HG03280 (cell line): ENCODE measurements at regions not wholly inside any gene's neighbourhood (a gene's known extent, or its start where the extent isn't known, plus 50 kb on each side); places are given as distances from the start of the nearest gene placed in this dataset.
A peak's percentile ranks its signal among the peaks of the same experiment; 100 is the strongest.

Source experiments
- ATAC-seq: cut with Tn5 transposase; IDR thresholded peaks from one replicate; pipeline ENCODE4 v1.9.1; 2021; ENCODE audit warnings: mild to moderate bottlenecking, moderate library complexity; ENCODE audit not compliant: unreplicated experiment

DNA sequence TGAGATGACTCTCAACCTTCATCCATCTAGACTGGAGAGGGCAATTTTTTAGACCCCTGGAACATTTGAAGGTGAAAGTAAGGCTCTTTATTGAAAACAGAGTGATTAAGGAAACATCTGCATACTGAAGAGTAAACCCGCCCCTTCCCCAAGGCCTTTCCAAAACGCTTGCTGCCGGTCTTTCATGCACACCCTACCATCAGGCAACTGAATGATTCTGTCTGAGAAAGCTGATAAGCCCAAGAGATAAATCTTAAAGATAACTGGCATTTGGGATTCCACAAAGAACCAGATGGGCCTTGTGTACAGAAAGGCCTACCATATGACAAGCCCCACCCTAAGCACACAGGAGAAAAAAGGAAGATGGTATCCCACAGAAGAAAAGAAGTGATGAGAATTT, 54.4 kb upstream of the PIK3R1 start:
- no peak for ATAC-seq

- no peak for ATAC-seq
Observed at GRCh38 chr5:68159224-68159951, 56.2 kb upstream of the PIK3R1 start.

DNA sequence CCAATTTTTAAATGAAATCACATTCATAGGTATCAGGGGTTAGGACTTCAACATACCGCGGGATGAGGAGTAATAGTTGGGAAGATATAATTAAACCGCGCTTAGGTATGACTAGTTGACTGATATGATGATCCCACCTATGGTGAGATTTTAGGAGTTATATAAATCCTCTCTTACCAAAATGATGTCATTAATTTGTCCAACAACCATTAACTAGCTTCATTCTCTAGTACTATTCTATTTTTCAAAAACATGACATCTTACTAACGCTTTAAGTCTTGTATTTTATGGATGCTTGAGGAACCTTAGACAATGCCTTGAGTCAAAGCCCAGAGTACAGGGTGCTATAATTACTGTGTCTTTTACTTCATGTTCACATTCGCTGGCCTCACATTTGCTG, 59.6 kb upstream of the PIK3R1 start:
- ATAC-seq, result no peak

- ATAC-seq, result no peak
Observed at GRCh38 chr5:68154119-68154857, 61.3 kb upstream of the PIK3R1 start.

- no peak for ATAC-seq
Observed at GRCh38 chr5:68151812-68152211, 63.7 kb upstream of the PIK3R1 start.

DNA sequence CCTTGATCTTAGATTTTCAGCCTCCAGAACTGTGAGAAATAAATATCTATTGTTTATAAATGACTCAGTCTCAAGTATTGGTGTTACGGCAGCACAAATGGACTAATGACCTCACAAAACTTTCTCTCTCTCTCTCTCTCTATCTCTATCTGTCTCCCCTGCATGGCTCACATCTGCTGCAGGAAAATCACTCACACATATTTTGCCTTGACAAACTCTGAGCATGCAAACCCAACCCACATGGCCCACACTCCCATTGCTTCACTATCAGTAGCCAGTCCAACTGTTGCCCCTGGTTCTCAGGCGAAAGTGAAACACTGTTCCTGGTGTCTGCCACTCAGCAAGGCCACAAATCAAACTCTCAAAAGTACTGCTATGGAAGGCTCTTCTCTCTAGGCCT, 66.4 kb upstream of the PIK3R1 start:
- ATAC-seq, result peak; percentile 49

GRCh38 chr5:68148096-68148495, 67.5 kb upstream of the PIK3R1 start:
- ATAC-seq, result no peak

DNA sequence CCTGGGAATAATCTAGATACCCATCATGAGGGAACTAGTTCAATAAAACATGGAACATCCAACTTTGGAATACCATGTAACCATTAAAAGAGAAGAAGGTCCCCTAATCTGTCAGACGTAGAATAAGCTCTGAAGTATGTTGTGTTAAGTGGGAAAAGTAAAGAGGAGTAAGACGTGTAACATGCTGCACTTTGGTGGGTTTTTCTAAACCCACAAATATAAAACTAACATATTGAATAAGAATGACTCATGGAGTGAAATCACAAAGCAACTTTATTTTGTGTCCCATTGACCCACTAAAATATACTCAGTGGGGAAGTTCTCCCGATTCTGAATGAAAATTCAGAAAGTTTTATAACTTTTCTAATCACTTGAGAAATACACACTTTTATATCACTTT, 67.9 kb upstream of the PIK3R1 start:
- no peak for ATAC-seq

- ATAC-seq, result peak; percentile 47
Observed at GRCh38 chr5:68141494-68141893, 74.1 kb upstream of the PIK3R1 start.

- peak; percentile 47 for ATAC-seq
Observed at GRCh38 chr5:68140763-68141162, 74.8 kb upstream of the PIK3R1 start.

GRCh38 chr5:68139611-68140441, 75.7 kb upstream of the PIK3R1 start:
- ATAC-seq, result no peak

DNA sequence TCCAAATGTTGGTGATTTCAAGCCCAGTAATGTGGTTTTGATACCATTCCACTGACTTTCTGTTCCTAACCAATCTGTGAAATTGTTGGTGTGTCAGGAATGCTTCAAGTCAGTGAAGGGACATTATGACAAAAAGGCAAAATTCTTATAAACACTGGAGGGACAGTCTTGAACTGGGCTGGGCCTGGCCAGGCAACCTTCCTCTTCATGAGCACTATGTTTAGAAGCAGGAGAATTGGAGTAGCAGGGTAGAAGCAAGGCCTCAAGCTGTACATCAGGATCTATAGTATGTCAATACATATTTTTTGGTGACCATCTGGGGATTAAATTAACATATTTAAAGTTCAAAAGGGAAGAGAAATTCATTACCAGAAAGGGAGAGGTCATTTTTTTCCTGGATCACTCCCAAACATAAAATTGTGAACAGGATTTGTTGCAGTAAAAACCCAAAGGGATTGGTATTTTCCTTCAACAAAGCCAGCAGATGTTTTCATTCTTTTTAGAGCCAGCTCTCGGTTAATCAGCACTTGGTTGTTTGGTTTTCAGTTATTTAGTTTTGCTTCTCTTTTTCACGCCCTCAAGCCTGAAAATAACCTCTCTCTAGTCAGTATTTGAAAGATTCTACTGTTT, 77.9 kb upstream of the PIK3R1 start:
- no peak for ATAC-seq

DNA sequence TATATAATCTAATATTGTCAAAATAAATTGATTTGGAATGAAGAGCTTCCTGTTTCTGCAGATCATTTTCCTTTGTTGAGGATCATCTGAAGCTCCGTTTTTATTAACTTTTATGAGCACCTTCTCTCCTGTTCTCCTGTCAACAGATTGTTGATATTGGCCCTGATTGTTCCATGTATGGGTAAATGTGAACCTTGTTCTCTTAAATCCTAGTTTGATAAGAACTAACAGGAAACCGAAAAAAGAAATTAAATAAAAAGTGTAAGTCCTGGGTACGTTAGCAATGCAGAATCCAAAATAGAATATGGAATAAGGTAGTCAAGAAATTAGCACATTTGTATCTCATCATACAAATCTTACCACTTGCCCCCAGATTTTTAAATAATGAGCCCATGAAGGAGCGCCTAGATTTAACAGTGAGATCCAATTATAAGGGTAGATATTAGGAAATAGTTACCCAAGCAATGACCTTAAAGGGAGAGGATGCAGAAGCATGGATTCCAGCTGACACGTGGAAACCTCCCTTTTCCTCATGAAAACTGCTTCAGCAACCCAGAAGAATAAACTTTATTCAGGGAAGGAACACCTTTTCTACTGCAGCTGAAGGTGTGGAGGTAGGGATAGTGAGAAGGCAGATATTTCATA, 80.8 kb upstream of the PIK3R1 start:
- no peak for ATAC-seq

DNA sequence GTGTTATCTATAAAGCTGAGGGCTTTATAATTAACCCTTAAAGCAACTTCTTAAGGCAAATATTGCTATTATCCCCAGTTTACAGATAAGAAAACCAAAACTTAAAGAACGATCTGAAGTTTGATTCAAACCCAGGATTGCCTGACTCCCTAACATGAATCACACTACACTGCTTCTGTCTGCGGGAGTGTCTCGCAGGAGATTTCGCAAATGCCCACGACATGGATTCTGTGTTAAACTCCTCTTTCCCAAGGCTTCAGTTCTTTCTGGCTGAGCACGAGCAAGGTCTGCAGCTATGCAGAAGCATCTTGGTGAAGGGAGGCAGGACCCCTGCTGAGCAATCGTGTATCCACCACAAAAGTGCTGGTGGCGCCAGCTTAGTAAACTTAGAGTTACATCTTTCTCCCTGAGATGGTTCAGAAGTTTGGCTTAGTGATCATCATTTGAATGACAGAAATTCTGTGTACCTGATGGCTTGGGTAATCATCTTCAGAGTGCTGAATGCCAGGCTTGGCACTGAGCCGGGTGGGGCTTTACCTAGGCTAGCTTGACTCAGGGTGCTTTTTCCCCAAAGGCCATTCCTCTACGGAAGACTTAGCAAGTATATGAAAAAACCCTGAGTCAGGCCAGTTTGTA, 81.4 kb upstream of the PIK3R1 start:
- ATAC-seq, result no peak

GRCh38 chr5:68130253-68130652, 85.3 kb upstream of the PIK3R1 start:
- no peak for ATAC-seq

- no peak for ATAC-seq
Observed at GRCh38 chr5:68129364-68129763, 86.2 kb upstream of the PIK3R1 start.

GRCh38 chr5:68126886-68127285, 88.7 kb upstream of the PIK3R1 start:
- no peak for ATAC-seq

- no peak for ATAC-seq
Observed at GRCh38 chr5:68122439-68123328, 92.9 kb upstream of the PIK3R1 start.

- no peak for ATAC-seq
Observed at GRCh38 chr5:68116868-68117411, 98.6 kb upstream of the PIK3R1 start.
